ENCODE measurements at regions not wholly inside any gene's neighbourhood (a gene's known extent, or its start where the extent isn't known, plus 50 kb on each side); places are given as distances from the start of the nearest gene placed in this dataset.

DNA sequence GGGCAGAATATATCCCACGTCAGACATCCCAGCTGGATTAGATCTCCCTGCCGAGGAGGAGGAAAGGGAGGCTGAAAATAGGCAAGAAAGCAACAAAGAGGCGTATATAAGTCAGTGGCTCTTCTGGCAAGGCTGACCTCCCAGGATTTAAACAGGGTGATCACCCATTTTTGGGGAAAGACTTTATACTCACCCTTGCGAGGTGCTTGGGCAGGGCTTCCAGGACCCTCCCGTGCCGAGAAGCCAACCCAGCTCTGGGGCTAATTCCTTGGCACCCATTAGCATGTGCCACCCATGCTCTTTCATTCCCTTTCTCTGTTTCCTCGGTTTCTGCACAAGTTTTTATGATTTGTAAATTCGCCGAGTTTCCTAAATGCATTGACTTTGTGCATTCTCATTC is 230.2 kb upstream of the IRX2 start:
- no peak overlapping the region for H2BK12ac ChIP-seq (ENCODE audit: low read depth, low read length)
- H3K18ac ChIP-seq (ENCODE audit: extremely low read depth, low read length) = no peak overlapping the region
- H3K27me3 ChIP-seq (replicated peaks in 1 of 4; ENCODE audit: control insufficient read depth in 3 of 4, extremely low read depth in 1 of 4, insufficient read depth in 3 of 4, low read length in 3 of 4) = no peaks in the 10 kb centered on the region
- H2AFZ ChIP-seq (ENCODE audit: low read length) = no peak overlapping the region
- H4K8ac ChIP-seq (ENCODE audit: extremely low read depth, insufficient read depth, low read length) = no peak overlapping the region
- no peak overlapping the region for H3K56ac ChIP-seq (replicated peaks; ENCODE audit: insufficient read length, low read depth, low read length)
- H3K4me3 ChIP-seq (ENCODE audit: extremely low read depth in 1 of 4, insufficient read depth in 2 of 4, low read depth in 3 of 4, low read length in 4 of 4) = no peak overlapping the region
- no peaks in the 10 kb centered on the region for H3K79me2 ChIP-seq (ENCODE audit: control insufficient read depth in 1 of 2, insufficient read depth in 2 of 2, low read length in 2 of 2)
- no peaks in the 10 kb centered on the region for H3K4me1 ChIP-seq (replicated peaks in 1 of 4; ENCODE audit: control insufficient read depth in 3 of 4, insufficient read depth in 4 of 4, low read length in 3 of 4)
- H3K36me3 ChIP-seq (ENCODE audit: control insufficient read depth in 2 of 4, insufficient read depth in 4 of 4, low read length in 3 of 4) = no peaks in the 10 kb centered on the region
- ChIA-PET POLR2A (ENCODE audit: partially characterized antibody) (no interaction called here), CTCF (ENCODE audit: partially characterized antibody) (no interaction called here)
- no peak overlapping the region for H2BK120ac ChIP-seq (replicated peaks; ENCODE audit: low read depth, low read length)
- H3K23me2 ChIP-seq (ENCODE audit: low read depth, low read length) = no peaks in the 10 kb centered on the region
- no peak overlapping the region for H4K91ac ChIP-seq (replicated peaks; ENCODE audit: insufficient read length, low read length)
- no peak overlapping the region for H3K9ac ChIP-seq (replicated peaks in 1 of 4; ENCODE audit: extremely low read depth in 1 of 4, low read depth in 3 of 4, low read length in 3 of 4)
- no peaks in the 10 kb centered on the region for H4K20me1 ChIP-seq (replicated peaks in 1 of 2; ENCODE audit: control insufficient read depth in 1 of 2, insufficient read depth in 2 of 2, low read length in 2 of 2)
- no peak overlapping the region for H3K14ac ChIP-seq (ENCODE audit: insufficient read length)
- H2BK5ac ChIP-seq (ENCODE audit: low read depth, low read length) = no peak overlapping the region
- DNase-seq (ENCODE audit: low read depth in 1 of 2, low spot score in 2 of 2) (no peak), FAIRE-seq (no peak)
- no peak overlapping the region for H3K27ac ChIP-seq (ENCODE audit: low read depth, low read length)
- no peak overlapping the region for H3K4me2 ChIP-seq (ENCODE audit: insufficient read depth in 1 of 2, low read depth in 2 of 2, low read length in 2 of 2)
- peaks cover 0 to 3% of the 10 kb centered on the region in 2 experiments; a peak in 1 of 4 replicates for H3K9me3 ChIP-seq (ENCODE audit: insufficient read depth in 2 of 2, low read depth in 1 of 2, low read length in 1 of 2)
- H2BK20ac ChIP-seq (ENCODE audit: low read length) = no peak overlapping the region
- no peak overlapping the region for H3K23ac ChIP-seq (ENCODE audit: insufficient read length)
- no peak overlapping the region for H4K5ac ChIP-seq (ENCODE audit: insufficient read length, low read depth, low read length)
- no peak overlapping the region for H2BK15ac ChIP-seq (ENCODE audit: low read length)
- H3K79me1 ChIP-seq (ENCODE audit: low read depth, low read length) = no peaks in the 10 kb centered on the region
- TF ChIP-seq TEAD4 (IDR thresholded peaks at IDR 0.05; ENCODE audit: low read depth, low read length) = no peak
- TF ChIP-seq SUZ12 (IDR thresholded peaks at IDR 0.05; ENCODE audit: low read length) = no peak
- TF ChIP-seq RAD21 (IDR thresholded peaks at IDR 0.05 in 1 of 2, conservative IDR thresholded peaks at IDR 0.05 in 1 of 2; ENCODE audit: low read depth in 2 of 2, low read length in 2 of 2) = no peak
- TF ChIP-seq BCL11A (IDR thresholded peaks at IDR 0.05; ENCODE audit: low read depth in 2 of 2, low read length in 2 of 2) = no peak
- no peak for TF ChIP-seq SAP30 (IDR thresholded peaks at IDR 0.05; ENCODE audit: insufficient read depth, insufficient replicate concordance, low read length)
- no peak for TF ChIP-seq POLR2AphosphoS5 (IDR thresholded peaks at IDR 0.05; ENCODE audit: low read depth, low read length)
- no peak for TF ChIP-seq ZNF274 (IDR thresholded peaks at IDR 0.05; ENCODE audit: borderline replicate concordance, extremely low read depth, low read length)
- TF ChIP-seq SP4 (IDR thresholded peaks at IDR 0.05; ENCODE audit: low read length) = no peak
- no peak for TF ChIP-seq KDM1A (IDR thresholded peaks at IDR 0.05; ENCODE audit: borderline replicate concordance, low read length)
- TF ChIP-seq NANOG (IDR thresholded peaks at IDR 0.05; ENCODE audit: insufficient read depth, low read depth, low read length, poor library complexity, severe bottlenecking) = no peak
- no peak for TF ChIP-seq EP300 (IDR thresholded peaks at IDR 0.05; ENCODE audit: borderline replicate concordance in 1 of 2, low read depth in 2 of 2, low read length in 2 of 2)
- no peak for TF ChIP-seq PHF8 (conservative IDR thresholded peaks at IDR 0.05; ENCODE audit: low read depth, low read length)
- no peak overlapping the region for H3K4ac ChIP-seq (replicated peaks; ENCODE audit: insufficient read length, low read depth, low read length)
- H2AK5ac ChIP-seq (ENCODE audit: low read depth, low read length) = no peak overlapping the region
- WGBS, 2 experiments (ENCODE audit: extremely low coverage in 1 of 2, insufficient coverage in 1 of 2, insufficient read length in 1 of 2, insufficient replicate concordance in 2 of 2, low coverage in 1 of 2, low lambda C conversion rate in 2 of 2, missing lambda C conversion rate in 1 of 2) = 97% methylated on average over 9 of the region's 9 CpGs; no CpG with 5 or more reads in 1 of the 2 experiments
